Panc1 (cell line): ENCODE measurements at regions not wholly inside any gene's neighbourhood (a gene's known extent, or its start where the extent isn't known, plus 50 kb on each side); places are given as distances from the start of the nearest gene placed in this dataset.

ENCODE experiments used
- ATAC-seq: fragments of 200-7000 bp; cut with Tn5 transposase; 2 replicates; pipeline ENCODE4 v1.9.1; 2020; ENCODE audit warnings: mild to moderate bottlenecking, moderate library complexity
- BruUV-seq: library from RNA; stranded (reverse); fragments of 400-500 nt; replicated peaks from 2 replicates; lab custom pipeline; 2021; lab: Mats Ljungman, UMichigan
- CTCF ChIA-PET: fragments of 300-600 bp; sonication (Branson Sonifier 250); formaldehyde crosslinking; loops from one replicate; lab custom pipeline; 2022; ENCODE audit warnings: antibody characterized with exemption; lab: Charles Lee
- POLR2A ChIA-PET: fragments of 300-600 bp; sonication (Branson Sonifier 250); formaldehyde crosslinking; loops from one replicate; lab custom pipeline; 2022; ENCODE audit warnings: antibody characterized with exemption; lab: Charles Lee
- DNase-seq: peaks from one replicate; pipeline ENCODE4 v3.0.0-alpha.2; 2010; ENCODE audit warnings: low read depth, low spot score
- H3K27ac ChIP-seq: 2 replicates; pipeline ENCODE4 v1.5.1; 2011; ENCODE audit warnings: mild to moderate bottlenecking, low read length, inconsistent platforms
- H3K27me3 ChIP-seq: fragments of 200-500 bp; sonication (Bioruptor generic); 2 replicates; pipeline ENCODE4 v1.6.0; 2014; ENCODE audit warnings: low read length, inconsistent platforms; ENCODE audit not compliant: control insufficient read depth, insufficient read depth
- H3K36me3 ChIP-seq: fragments of 200-500 bp; sonication (Bioruptor generic); 2 replicates; pipeline ENCODE4 v1.5.1; 2014; ENCODE audit warnings: inconsistent platforms, mild to moderate bottlenecking, low read length, moderate library complexity; ENCODE audit not compliant: control insufficient read depth, insufficient read depth
- H3K4me1 ChIP-seq: 2 replicates; pipeline ENCODE4 v1.5.1; 2011; ENCODE audit warnings: inconsistent platforms, mild to moderate bottlenecking, low read length, moderate library complexity; ENCODE audit not compliant: control insufficient read depth, insufficient read depth
- H3K4me3 ChIP-seq, 2 experiments: 2 replicates each; pipeline ENCODE4 v1.5.1; 2011 to 2012; ENCODE audit warnings: low read depth in 2 of 2, low read length in 2 of 2, mild to moderate bottlenecking in 2 of 2, inconsistent platforms in 1 of 2, moderate library complexity in 1 of 2
- H3K9me3 ChIP-seq: fragments of 200-500 bp; sonication (Bioruptor generic); 2 replicates; pipeline ENCODE4 v1.5.1; 2014; ENCODE audit warnings: low read depth, mild to moderate bottlenecking, inconsistent platforms, low read length, moderate library complexity; ENCODE audit not compliant: control insufficient read depth, insufficient read depth
- POLR2AphosphoS5 ChIP-seq: IDR thresholded peaks from 2 replicates; pipeline ENCODE4 v1.6.1; 2012; ENCODE audit warnings: mild to moderate bottlenecking, low read depth, low read length, moderate library complexity
- SIN3A ChIP-seq: IDR thresholded peaks from 2 replicates; pipeline ENCODE4 v1.6.1; 2012; ENCODE audit warnings: low read depth, mild to moderate bottlenecking, low read length, moderate library complexity, borderline replicate concordance; ENCODE audit not compliant: insufficient read depth
- TCF7L2 ChIP-seq: IDR thresholded peaks from 2 replicates; pipeline ENCODE4 v1.6.1; 2011; ENCODE audit warnings: mild to moderate bottlenecking, low read depth, low read length, inconsistent platforms
- in situ Hi-C: cut with HindIII; loops from 2 replicates; pipeline ENCODE4 v1.10.0; 2016; ENCODE audit warnings: low sequenced_read_pairs, low pct_unique_long_range_greater_than_20kb
- intact Hi-C: fragments of 100-400 bp; cut with micrococcal nuclease; formaldehyde crosslinking; loops from one replicate; pipeline ENCODE4 v1.10.0; 2022; ENCODE audit not compliant: unreplicated experiment
- TF ChIP-seq, protein P1 (sequence below): fragments of 450-650 bp; IDR thresholded peaks from 2 replicates; pipeline ENCODE4 v1.5.1; 2017; ENCODE audit warnings: mild to moderate bottlenecking
- TF ChIP-seq, protein P2 (sequence below), 2 experiments: IDR thresholded peaks; 2 replicates each; pipeline ENCODE4 v1.6.1; 2011 to 2012; ENCODE audit warnings: low read depth in 2 of 2, control low read depth in 1 of 2, low read length in 1 of 2, mild to moderate bottlenecking in 1 of 2, moderate library complexity in 1 of 2; ENCODE audit not compliant: insufficient read depth in 1 of 2

GRCh38 chr7:24354456-24354855, 70.5 kb downstream of the NPY start:
- no peak overlapping the region for H3K4me3 ChIP-seq
- TF ChIP-seq SIN3A (no peak), TCF7L2 (no peak), POLR2AphosphoS5 (no peak)
- TF ChIP-seq, protein P1, sequence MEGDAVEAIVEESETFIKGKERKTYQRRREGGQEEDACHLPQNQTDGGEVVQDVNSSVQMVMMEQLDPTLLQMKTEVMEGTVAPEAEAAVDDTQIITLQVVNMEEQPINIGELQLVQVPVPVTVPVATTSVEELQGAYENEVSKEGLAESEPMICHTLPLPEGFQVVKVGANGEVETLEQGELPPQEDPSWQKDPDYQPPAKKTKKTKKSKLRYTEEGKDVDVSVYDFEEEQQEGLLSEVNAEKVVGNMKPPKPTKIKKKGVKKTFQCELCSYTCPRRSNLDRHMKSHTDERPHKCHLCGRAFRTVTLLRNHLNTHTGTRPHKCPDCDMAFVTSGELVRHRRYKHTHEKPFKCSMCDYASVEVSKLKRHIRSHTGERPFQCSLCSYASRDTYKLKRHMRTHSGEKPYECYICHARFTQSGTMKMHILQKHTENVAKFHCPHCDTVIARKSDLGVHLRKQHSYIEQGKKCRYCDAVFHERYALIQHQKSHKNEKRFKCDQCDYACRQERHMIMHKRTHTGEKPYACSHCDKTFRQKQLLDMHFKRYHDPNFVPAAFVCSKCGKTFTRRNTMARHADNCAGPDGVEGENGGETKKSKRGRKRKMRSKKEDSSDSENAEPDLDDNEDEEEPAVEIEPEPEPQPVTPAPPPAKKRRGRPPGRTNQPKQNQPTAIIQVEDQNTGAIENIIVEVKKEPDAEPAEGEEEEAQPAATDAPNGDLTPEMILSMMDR, result no peak
- TF ChIP-seq, protein P2, sequence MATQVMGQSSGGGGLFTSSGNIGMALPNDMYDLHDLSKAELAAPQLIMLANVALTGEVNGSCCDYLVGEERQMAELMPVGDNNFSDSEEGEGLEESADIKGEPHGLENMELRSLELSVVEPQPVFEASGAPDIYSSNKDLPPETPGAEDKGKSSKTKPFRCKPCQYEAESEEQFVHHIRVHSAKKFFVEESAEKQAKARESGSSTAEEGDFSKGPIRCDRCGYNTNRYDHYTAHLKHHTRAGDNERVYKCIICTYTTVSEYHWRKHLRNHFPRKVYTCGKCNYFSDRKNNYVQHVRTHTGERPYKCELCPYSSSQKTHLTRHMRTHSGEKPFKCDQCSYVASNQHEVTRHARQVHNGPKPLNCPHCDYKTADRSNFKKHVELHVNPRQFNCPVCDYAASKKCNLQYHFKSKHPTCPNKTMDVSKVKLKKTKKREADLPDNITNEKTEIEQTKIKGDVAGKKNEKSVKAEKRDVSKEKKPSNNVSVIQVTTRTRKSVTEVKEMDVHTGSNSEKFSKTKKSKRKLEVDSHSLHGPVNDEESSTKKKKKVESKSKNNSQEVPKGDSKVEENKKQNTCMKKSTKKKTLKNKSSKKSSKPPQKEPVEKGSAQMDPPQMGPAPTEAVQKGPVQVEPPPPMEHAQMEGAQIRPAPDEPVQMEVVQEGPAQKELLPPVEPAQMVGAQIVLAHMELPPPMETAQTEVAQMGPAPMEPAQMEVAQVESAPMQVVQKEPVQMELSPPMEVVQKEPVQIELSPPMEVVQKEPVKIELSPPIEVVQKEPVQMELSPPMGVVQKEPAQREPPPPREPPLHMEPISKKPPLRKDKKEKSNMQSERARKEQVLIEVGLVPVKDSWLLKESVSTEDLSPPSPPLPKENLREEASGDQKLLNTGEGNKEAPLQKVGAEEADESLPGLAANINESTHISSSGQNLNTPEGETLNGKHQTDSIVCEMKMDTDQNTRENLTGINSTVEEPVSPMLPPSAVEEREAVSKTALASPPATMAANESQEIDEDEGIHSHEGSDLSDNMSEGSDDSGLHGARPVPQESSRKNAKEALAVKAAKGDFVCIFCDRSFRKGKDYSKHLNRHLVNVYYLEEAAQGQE (IDR thresholded peaks at IDR 0.05; ENCODE audit: insufficient read depth in 1 of 2, low read depth in 2 of 2, low read length in 1 of 2), result no peak
- no peaks in the 10 kb centered on the region for H3K4me1 ChIP-seq
- intact Hi-C loops, result no loop called here
- CTCF ChIA-PET, result no interaction called here
- H3K9me3 ChIP-seq, result no peaks in the 10 kb centered on the region
- no peaks in the 10 kb centered on the region for H3K36me3 ChIP-seq
- in situ Hi-C loops, result no loop called here
- no peak overlapping the region for H3K27ac ChIP-seq
- POLR2A ChIA-PET, result no interaction called here
- DNase-seq (no peak), ATAC-seq (no peak)
- no TSS peak for BruUV-seq
- no peaks in the 10 kb centered on the region for H3K27me3 ChIP-seq

GRCh38 chr7:24356718-24357386, 72.9 kb downstream of the NPY start:
- Histone ChIP-seq H3K4me1 (no peaks in the 10 kb centered on the region), H3K4me3 (no peak overlapping the region), H3K36me3 (no peaks in the 10 kb centered on the region), H3K27ac (no peak overlapping the region), H3K27me3 (no peaks in the 10 kb centered on the region), H3K9me3 (no peaks in the 10 kb centered on the region)
- no TSS peak for BruUV-seq
- no peak for DNase-seq
- in situ Hi-C loops (no loop called here), intact Hi-C loops (no loop called here)
- no peak for ATAC-seq
- CTCF ChIA-PET, result no interaction called here
- TF ChIP-seq SIN3A (no peak), POLR2AphosphoS5 (no peak), TCF7L2 (no peak)
- TF ChIP-seq, protein P1, result no peak
- TF ChIP-seq, protein P2 (IDR thresholded peaks at IDR 0.05; ENCODE audit: insufficient read depth in 1 of 2, low read depth in 2 of 2, low read length in 1 of 2), result no peak
- POLR2A ChIA-PET, result interaction anchor here (0.6 to 0.7 kb wide), 2 partner anchors 12 to 436 kb away, joined by 3 read pairs; no protein-coding TSS in a partner anchor
